Brain microvascular endothelial cell (primary cell): ENCODE measurements at regions not wholly inside any gene's neighbourhood (a gene's known extent, or its start where the extent isn't known, plus 50 kb on each side); places are given as distances from the start of the nearest gene placed in this dataset.
"Not testable (repeated sequence)": the region's sequence is repeated elsewhere in the genome, so short reads cannot be mapped to it uniquely, and the experiment has no call there.

ENCODE experiments used
- DNase-seq: peaks from one replicate; pipeline ENCODE4 v3.0.0-alpha.2; 2020
- H3K27ac ChIP-seq: fragments of 250-450 bp; sonication (Bioruptor Pico); 2 replicates; pipeline ENCODE4 v1.5.1; 2020; ENCODE audit warnings: mild to moderate bottlenecking, moderate library complexity
- H3K27me3 ChIP-seq: fragments of 250-450 bp; sonication (Bioruptor Pico); replicated peaks from 2 replicates; pipeline ENCODE4 v1.5.1; 2020; ENCODE audit warnings: mild to moderate bottlenecking
- H3K36me3 ChIP-seq: fragments of 250-450 bp; sonication (Bioruptor Pico); replicated peaks from 2 replicates; pipeline ENCODE4 v1.5.1; 2020; ENCODE audit warnings: mild to moderate bottlenecking
- H3K4me3 ChIP-seq: 2 replicates; pipeline ENCODE4 v1.5.1; 2011; ENCODE audit warnings: low read depth, mild to moderate bottlenecking, control low read depth, low read length, moderate library complexity
- in situ Hi-C: cut with HindIII; loops from 2 replicates; pipeline ENCODE4 v1.10.0; 2017; ENCODE audit warnings: low sequenced_read_pairs, low pct_ligation_motif_present
- TF ChIP-seq, protein P1 (sequence below): IDR thresholded peaks from 2 replicates; pipeline ENCODE4 v1.5.1; 2011; ENCODE audit warnings: low read depth, mild to moderate bottlenecking, moderate library complexity, low read length, control low read depth, inconsistent platforms; ENCODE audit errors: missing control alignments

DNA sequence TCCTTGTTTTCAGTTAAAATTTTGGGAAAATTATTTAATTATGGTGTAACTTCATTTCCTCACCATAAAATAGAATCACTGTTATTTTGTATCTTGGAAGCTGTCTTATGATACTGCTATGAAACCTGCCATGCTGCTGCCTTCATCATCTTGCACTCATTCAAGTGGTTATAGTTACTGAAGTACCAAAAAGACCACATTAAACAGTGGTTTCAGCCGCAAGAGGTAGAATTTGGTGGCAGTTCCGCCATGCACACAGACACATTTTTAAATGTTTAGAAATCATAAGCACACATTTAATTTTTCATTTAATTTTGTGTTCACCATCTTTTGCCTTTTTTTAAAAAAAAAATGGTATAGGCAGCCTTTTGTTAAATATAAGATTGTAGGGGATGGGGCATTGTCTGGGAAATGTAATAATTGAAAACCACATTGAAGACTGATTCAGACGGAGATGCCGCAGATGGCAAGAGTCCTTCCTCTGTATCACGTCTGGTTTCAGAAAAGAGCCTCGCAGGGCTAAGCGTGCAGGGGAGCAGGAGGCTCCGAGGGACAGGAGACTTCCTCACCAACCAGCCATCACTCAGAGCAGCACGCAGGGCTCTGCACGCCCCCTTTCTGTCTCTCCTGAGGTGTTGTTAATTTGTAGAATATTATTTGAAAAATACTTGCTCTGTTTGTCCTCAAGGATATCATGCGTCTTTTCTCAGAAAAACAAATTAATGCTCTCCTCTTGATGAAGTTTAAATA is 115.2 kb upstream of the PELI2 start:
- no peak overlapping the region for H3K27ac ChIP-seq
- in situ Hi-C loops: no loop called here
- H3K27me3 ChIP-seq: no peaks in the 10 kb centered on the region
- TF ChIP-seq, protein P1, sequence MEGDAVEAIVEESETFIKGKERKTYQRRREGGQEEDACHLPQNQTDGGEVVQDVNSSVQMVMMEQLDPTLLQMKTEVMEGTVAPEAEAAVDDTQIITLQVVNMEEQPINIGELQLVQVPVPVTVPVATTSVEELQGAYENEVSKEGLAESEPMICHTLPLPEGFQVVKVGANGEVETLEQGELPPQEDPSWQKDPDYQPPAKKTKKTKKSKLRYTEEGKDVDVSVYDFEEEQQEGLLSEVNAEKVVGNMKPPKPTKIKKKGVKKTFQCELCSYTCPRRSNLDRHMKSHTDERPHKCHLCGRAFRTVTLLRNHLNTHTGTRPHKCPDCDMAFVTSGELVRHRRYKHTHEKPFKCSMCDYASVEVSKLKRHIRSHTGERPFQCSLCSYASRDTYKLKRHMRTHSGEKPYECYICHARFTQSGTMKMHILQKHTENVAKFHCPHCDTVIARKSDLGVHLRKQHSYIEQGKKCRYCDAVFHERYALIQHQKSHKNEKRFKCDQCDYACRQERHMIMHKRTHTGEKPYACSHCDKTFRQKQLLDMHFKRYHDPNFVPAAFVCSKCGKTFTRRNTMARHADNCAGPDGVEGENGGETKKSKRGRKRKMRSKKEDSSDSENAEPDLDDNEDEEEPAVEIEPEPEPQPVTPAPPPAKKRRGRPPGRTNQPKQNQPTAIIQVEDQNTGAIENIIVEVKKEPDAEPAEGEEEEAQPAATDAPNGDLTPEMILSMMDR: no peak
- DNase-seq: no peak
- H3K36me3 ChIP-seq: no peaks in the 10 kb centered on the region
- H3K4me3 ChIP-seq: no peak overlapping the region

DNA sequence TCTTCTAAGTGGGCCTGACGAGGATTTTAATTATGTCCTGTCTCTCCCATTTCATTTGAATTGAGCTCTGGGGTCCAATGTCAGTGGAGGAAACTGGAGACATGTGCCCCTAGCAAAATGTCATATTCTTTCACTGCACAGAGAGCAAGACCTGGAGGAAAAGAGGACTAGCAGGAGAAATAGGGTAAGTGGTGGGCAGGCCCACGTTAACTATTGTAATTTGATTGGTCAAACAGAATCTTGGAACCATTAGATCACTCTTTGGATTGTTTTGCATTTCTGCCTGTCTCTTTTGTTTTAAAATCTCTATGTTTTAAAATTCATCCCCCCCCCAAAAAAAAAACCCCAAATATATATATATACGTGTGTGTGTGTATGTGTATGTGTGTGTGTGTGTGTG is 113.9 kb upstream of the PELI2 start:
- no peaks in the 10 kb centered on the region for H3K27me3 ChIP-seq
- in situ Hi-C loops: no loop called here
- peak overlapping the region; percentile 88 for H3K27ac ChIP-seq
- DNase-seq: no peak
- no peaks in the 10 kb centered on the region for H3K36me3 ChIP-seq
- TF ChIP-seq, protein P1: no peak
- no peak overlapping the region for H3K4me3 ChIP-seq

DNA sequence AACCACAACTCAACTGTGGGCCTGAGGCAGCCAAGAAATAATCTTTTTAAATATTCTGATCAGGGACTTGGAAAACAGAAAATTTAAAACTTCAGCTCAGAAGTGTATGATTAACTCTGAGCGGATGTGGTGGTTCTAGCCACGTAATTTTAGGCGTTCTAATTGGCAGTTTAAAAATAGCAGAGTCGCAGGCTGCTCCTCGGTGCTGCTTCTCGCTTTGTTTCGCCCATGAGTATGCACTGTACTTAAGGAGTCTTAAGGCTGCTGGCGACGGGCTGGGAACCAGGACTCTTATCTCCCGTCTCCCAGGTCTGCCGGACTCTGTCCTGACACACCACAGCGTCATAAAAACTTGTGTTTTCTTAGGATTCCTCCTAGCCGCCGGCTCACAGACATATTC is 113.4 kb upstream of the PELI2 start:
- Histone ChIP-seq H3K36me3 (no peaks in the 10 kb centered on the region), H3K27ac (peak overlapping the region; percentile 88), H3K27me3 (no peaks in the 10 kb centered on the region), H3K4me3 (peak overlapping the region; percentile 15)
- DNase-seq: peak; percentile 87
- TF ChIP-seq, protein P1: no peak
- in situ Hi-C loops: no loop called here

DNA sequence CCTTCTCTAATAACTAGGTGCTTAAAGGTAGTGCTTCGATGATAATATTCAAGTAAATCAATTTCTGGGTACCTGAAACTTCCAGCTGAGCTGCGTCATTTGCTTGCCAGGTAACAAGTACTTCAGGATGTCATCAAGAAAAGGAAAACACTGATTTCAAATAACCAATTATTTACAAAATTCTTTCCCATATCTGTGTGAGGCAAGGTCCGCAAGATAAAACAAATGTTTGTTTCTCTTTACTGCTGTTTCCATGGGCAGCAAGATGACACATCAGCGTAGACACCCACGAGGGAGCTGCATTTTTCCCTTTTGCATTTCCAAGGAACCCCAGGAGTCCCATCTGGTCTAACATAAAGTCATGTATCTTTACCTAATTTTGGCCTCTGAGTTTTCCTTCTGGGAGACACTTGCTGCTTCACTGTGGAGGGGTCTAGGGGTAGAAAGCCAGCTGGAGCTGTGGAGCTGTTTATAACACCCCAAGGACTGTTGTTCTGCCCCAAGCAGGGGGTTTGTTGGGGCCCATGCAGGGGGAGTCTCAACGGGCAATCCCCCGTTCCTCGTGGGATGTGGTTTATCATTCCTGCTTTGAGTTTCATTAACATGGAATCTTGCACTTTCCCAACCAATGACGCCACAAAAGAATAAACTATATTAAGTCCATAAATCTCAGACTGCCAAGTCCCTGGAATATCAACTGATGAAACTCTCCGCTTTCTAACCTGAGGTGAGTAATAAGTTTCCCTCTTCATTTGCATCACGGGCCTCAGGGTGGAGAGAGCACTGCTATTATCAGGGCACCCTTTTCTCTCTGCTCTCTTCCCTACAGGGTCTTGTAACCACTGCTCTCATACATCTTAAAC is 112.8 kb upstream of the PELI2 start:
- in situ Hi-C loops: no loop called here
- H3K27me3 ChIP-seq: no peaks in the 10 kb centered on the region
- H3K4me3 ChIP-seq: peak overlapping the region; percentile 15
- TF ChIP-seq, protein P1: no peak
- peak overlapping the region; percentile 88 for H3K27ac ChIP-seq
- no peaks in the 10 kb centered on the region for H3K36me3 ChIP-seq
- DNase-seq: peak; percentile 89

DNA sequence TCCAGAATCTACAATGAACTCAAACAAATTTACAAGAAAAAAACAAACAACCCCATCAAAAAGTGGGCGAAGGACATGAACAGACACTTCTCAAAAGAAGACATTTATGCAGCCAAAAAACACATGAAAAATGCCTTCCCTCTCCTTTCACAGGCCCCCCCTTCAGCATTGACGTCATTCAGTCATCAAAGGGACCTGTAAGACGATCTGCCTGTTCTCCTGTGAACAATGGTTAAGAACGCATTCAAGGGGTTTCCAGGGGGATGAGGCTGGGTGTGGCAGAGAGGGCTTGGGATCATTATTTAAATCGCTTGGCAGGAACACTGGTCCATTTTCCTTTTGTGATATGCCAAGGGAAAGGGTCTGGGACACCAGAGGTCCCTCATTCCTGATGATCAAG is 110.7 kb upstream of the PELI2 start:
- H3K27me3 ChIP-seq, DNase-seq, H3K27ac ChIP-seq, H3K4me3 ChIP-seq, in situ Hi-C loops, H3K36me3 ChIP-seq: not testable (repeated sequence)

DNA sequence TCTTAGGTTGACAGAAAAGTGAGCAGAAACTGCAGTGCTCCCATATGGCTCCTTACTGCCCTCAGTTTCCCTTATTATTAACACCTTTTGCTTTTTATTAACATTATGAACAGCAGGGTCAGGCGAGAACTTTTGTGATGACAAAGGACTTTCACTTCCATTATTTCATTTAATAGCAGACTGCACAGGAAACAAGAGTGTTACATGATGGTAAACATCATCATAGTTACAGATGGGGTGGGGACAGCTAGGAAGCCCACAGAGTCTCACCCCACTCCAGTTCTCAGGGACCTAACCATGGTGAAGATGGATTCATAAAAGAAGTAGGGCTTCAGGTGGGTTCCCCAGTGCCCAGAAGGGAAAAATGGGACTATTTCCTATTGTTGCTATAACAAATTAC is 110.1 kb upstream of the PELI2 start:
- TF ChIP-seq, protein P1: no peak
- in situ Hi-C loops: no loop called here

DNA sequence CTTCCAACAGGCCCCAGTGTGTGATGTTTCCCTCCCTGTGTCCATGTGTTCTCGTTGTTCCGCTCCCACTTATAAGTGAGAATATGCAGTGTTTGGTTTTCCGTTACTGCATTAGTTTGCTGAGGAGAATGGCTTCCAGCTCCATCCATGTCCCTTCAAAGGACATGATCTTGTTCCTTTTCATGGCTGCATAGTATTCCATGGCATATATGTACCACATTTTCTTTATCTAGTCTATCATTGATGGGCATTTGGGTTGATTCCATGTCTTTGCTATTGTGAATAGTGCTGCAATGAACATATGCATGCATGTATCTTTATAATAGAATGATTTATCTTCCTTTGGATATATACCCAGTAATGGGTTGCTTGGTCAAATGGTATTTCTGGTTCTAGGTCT is 109.5 kb upstream of the PELI2 start:
- in situ Hi-C loops: not testable (repeated sequence)

More for the DNA sequence above, 110.1 kb upstream of the PELI2 start:
- no peak overlapping the region for H3K4me3 ChIP-seq
- H3K36me3 ChIP-seq: no peaks in the 10 kb centered on the region
- DNase-seq: no peak
- H3K27ac ChIP-seq: no peak overlapping the region
- no peaks in the 10 kb centered on the region for H3K27me3 ChIP-seq

More for the DNA sequence above, 109.5 kb upstream of the PELI2 start:
- not testable (repeated sequence) for H3K36me3 ChIP-seq, H3K27ac ChIP-seq, H3K4me3 ChIP-seq, DNase-seq, H3K27me3 ChIP-seq
